ENCODE measurements at regions not wholly inside any gene's neighbourhood (a gene's known extent, or its start where the extent isn't known, plus 50 kb on each side); places are given as distances from the start of the nearest gene placed in this dataset.

DNA sequence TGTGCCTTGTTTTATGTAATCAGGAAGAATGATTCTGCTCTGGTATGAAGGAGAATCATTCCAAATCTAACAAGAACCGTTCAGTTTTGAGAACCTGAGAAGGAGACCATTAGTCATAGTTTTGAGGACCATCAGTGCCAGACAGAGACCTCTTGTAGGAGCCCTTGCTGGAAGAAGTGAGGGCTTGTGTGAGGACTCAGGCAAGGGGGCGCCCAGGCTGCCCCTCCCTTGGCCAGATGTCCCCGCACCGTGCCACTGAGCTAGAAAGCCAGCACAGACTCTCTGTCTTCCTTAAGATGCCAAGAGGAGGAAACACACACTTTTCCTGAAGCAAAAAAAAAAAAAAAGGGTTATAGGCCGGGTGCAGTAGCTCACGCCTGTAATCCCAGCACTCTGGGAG is 55.7 kb upstream of the SLC39A10 start:
- ATAC-seq (no peak), DNase-seq (no peak), FAIRE-seq (no peak)
- Histone ChIP-seq H3K4me1 (no peaks in the 10 kb centered on the region), H3K27me3 (no peaks in the 10 kb centered on the region), H3K4me3 (no peak overlapping the region), H3K36me3 (no peaks in the 10 kb centered on the region), H3K9me3 (no peaks in the 10 kb centered on the region), H3K27ac (no peak overlapping the region)
- intact Hi-C loops (cut with DNase I): no loop called here
- TF ChIP-seq, protein P1, sequence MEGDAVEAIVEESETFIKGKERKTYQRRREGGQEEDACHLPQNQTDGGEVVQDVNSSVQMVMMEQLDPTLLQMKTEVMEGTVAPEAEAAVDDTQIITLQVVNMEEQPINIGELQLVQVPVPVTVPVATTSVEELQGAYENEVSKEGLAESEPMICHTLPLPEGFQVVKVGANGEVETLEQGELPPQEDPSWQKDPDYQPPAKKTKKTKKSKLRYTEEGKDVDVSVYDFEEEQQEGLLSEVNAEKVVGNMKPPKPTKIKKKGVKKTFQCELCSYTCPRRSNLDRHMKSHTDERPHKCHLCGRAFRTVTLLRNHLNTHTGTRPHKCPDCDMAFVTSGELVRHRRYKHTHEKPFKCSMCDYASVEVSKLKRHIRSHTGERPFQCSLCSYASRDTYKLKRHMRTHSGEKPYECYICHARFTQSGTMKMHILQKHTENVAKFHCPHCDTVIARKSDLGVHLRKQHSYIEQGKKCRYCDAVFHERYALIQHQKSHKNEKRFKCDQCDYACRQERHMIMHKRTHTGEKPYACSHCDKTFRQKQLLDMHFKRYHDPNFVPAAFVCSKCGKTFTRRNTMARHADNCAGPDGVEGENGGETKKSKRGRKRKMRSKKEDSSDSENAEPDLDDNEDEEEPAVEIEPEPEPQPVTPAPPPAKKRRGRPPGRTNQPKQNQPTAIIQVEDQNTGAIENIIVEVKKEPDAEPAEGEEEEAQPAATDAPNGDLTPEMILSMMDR (IDR thresholded peaks at IDR 0.05): no peak
- WGBS, 2 donors: 72 to 79% methylated on average over 6 of the region's 6 CpGs

- no peaks in the 10 kb centered on the region for H3K27me3 ChIP-seq
- no peaks in the 10 kb centered on the region for H3K4me1 ChIP-seq
- H3K4me3 ChIP-seq: no peak overlapping the region
- TF ChIP-seq, protein P1 (IDR thresholded peaks at IDR 0.05): no peak
- no peaks in the 10 kb centered on the region for H3K9me3 ChIP-seq
- no peaks in the 10 kb centered on the region for H3K36me3 ChIP-seq
- FAIRE-seq (no peak), ATAC-seq (no peak), DNase-seq (no peak)
- intact Hi-C loops (cut with DNase I): no loop called here
- no peak overlapping the region for H3K27ac ChIP-seq
These were observed 56.2 kb upstream of the SLC39A10 start for GRCh38 chr2:195600778-195601177.

DNA sequence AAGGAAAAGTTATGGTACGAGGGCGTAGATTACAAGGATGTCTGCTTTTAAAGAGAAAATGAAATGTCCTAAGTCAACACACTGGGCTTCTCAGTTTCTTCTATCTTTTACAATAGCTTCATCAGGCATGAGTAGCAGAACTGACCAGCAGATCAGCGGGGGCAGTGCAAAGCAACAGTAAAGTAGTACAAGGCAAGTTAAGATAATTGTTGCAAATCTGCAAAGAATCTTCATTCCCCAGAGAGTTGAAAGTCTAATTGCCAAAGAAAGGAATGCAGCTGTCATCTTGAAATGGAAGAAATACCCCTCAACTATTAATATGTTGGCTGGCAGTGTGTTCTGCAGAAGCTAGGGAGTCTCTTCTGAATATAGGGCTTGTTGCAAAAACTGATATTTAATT is 60.2 kb upstream of the SLC39A10 start:
- intact Hi-C loops (cut with DNase I): no loop called here
- 76 to 79% methylated on average over 3 of the region's 3 CpGs for WGBS, 2 donors
- Histone ChIP-seq H3K9me3 (no peaks in the 10 kb centered on the region), H3K36me3 (no peaks in the 10 kb centered on the region), H3K27me3 (no peaks in the 10 kb centered on the region), H3K4me1 (peaks cover 0 to 6% (median 0%) of the 10 kb centered on the region in 3 donors), H3K4me3 (no peak overlapping the region), H3K27ac (no peak overlapping the region)
- ATAC-seq: no peak
- DNase-seq: no peak
- no peak for FAIRE-seq
- TF ChIP-seq, protein P1 (IDR thresholded peaks at IDR 0.05): no peak

- FAIRE-seq (no peak), ATAC-seq (peak in 1 of 4 donors; percentile 39), DNase-seq (no peak)
- Histone ChIP-seq H3K27ac (no peak overlapping the region), H3K27me3 (no peaks in the 10 kb centered on the region), H3K4me3 (no peak overlapping the region), H3K4me1 (peaks cover 0 to 6% (median 0%) of the 10 kb centered on the region in 3 donors), H3K9me3 (no peaks in the 10 kb centered on the region), H3K36me3 (no peaks in the 10 kb centered on the region)
- intact Hi-C loops (cut with DNase I): no loop called here
- WGBS, 2 donors: 80 to 89% methylated on average over 6 of the region's 6 CpGs
- TF ChIP-seq, protein P1 (IDR thresholded peaks at IDR 0.05): no peak
These were observed 61.2 kb upstream of the SLC39A10 start for GRCh38 chr2:195595825-195596224.

- Histone ChIP-seq H3K36me3 (no peaks in the 10 kb centered on the region), H3K4me1 (peaks cover 0 to 6% (median 0%) of the 10 kb centered on the region in 3 donors), H3K9me3 (no peaks in the 10 kb centered on the region), H3K27ac (no peak overlapping the region), H3K4me3 (no peak overlapping the region), H3K27me3 (no peaks in the 10 kb centered on the region)
- no peak for DNase-seq
- intact Hi-C loops (cut with DNase I): no loop called here
- TF ChIP-seq, protein P1 (IDR thresholded peaks at IDR 0.05): no peak
- 74 to 76% methylated on average over 4 of the region's 4 CpGs for whole genome bisulfite sequencing, 2 donors
- ATAC-seq: no peak
- FAIRE-seq: no peak
These were observed 61.9 kb upstream of the SLC39A10 start for GRCh38 chr2:195594919-195595694.
